WTC11 (cell line): ENCODE measurements at regions not wholly inside any gene's neighbourhood (a gene's known extent, or its start where the extent isn't known, plus 50 kb on each side); places are given as distances from the start of the nearest gene placed in this dataset.
"Not testable (repeated sequence)": the region's sequence is repeated elsewhere in the genome, so short reads cannot be mapped to it uniquely, and the experiment has no call there.

Experiments
- ATAC-seq: fragments of 200-7000 bp; cut with Tn5 transposase; 2 replicates; pipeline ENCODE4 v1.10.0; 2021; ENCODE audit warnings: mild to moderate bottlenecking, moderate library complexity
- CTCF ChIA-PET: fragments of 300-600 bp; sonication (Branson Sonifier 250); formaldehyde crosslinking; loops from one replicate; lab custom pipeline; 2021; ENCODE audit warnings: antibody characterized with exemption; lab: Charles Lee
- POLR2A ChIA-PET: fragments of 350-600 bp; sonication (Branson Sonifier 250); formaldehyde crosslinking; loops from one replicate; lab custom pipeline; 2021; ENCODE audit warnings: antibody characterized with exemption; lab: Charles Lee
- DNase-seq: peaks from one replicate; pipeline ENCODE4 v3.0.0; 2021; ENCODE audit warnings: low spot score
- H3K27ac Mint-ChIP-seq: 2 replicates; pipeline ENCODE4 v1.8.0; 2021; ENCODE audit warnings: mixed read lengths
- H3K27me3 Mint-ChIP-seq: 2 replicates; pipeline ENCODE4 v1.8.0; 2021; ENCODE audit warnings: low read depth, mild to moderate bottlenecking, moderate library complexity, mixed read lengths
- H3K36me3 Mint-ChIP-seq: 2 replicates; pipeline ENCODE4 v1.8.0; 2021; ENCODE audit warnings: mixed read lengths
- H3K4me1 Mint-ChIP-seq: 2 replicates; pipeline ENCODE4 v1.8.0; 2022; ENCODE audit warnings: mixed read lengths
- H3K4me3 Mint-ChIP-seq: 2 replicates; pipeline ENCODE4 v1.8.0; 2021; ENCODE audit warnings: mild to moderate bottlenecking, moderate library complexity, mixed read lengths
- H3K9me3 Mint-ChIP-seq: 2 replicates; pipeline ENCODE4 v1.8.0; 2021; ENCODE audit warnings: mixed read lengths
- CBFB ChIP-seq: sonication (generic); formaldehyde crosslinking; IDR thresholded peaks from 2 replicates; pipeline ENCODE4 v1.8.1; 2022; ENCODE audit warnings: mild to moderate bottlenecking, low read depth, missing genetic modification reagents
- CREB1 ChIP-seq: sonication (generic); formaldehyde crosslinking; IDR thresholded peaks from 2 replicates; pipeline ENCODE4 v1.8.0; 2023; ENCODE audit warnings: mild to moderate bottlenecking, missing genetic modification reagents
- ESRRA ChIP-seq: sonication (generic); formaldehyde crosslinking; IDR thresholded peaks from 2 replicates; pipeline ENCODE4 v1.8.1; 2022; ENCODE audit warnings: mild to moderate bottlenecking, missing genetic modification reagents, borderline replicate concordance
- JAZF1 ChIP-seq: fragments of 250-450 bp; sonication (Bioruptor Pico); IDR thresholded peaks from 2 replicates; pipeline ENCODE4 v1.9.0; 2021; ENCODE audit warnings: moderate library complexity, mild to moderate bottlenecking, inconsistent platforms
- JUN ChIP-seq: sonication (generic); formaldehyde crosslinking; IDR thresholded peaks from 2 replicates; pipeline ENCODE4 v1.8.0; 2023; ENCODE audit warnings: mild to moderate bottlenecking, missing genetic modification reagents
- KAT7 ChIP-seq: sonication (generic); formaldehyde crosslinking; IDR thresholded peaks from 2 replicates; pipeline ENCODE4 v1.8.1; 2023; ENCODE audit warnings: missing genetic modification reagents, mild to moderate bottlenecking, borderline replicate concordance
- MXD4 ChIP-seq: fragments of 250-450 bp; sonication (Bioruptor Pico); IDR thresholded peaks from 2 replicates; pipeline ENCODE4 v1.8.0; 2021; ENCODE audit warnings: mild to moderate bottlenecking, moderate library complexity, borderline replicate concordance
- MYBL2 ChIP-seq: sonication (generic); formaldehyde crosslinking; IDR thresholded peaks from 2 replicates; pipeline ENCODE4 v1.8.1; 2023; ENCODE audit warnings: mild to moderate bottlenecking, moderate library complexity, missing genetic modification reagents
- ZBTB21 ChIP-seq: sonication (generic); formaldehyde crosslinking; IDR thresholded peaks from 2 replicates; pipeline ENCODE4 v1.8.1; 2023; ENCODE audit warnings: mild to moderate bottlenecking, missing genetic modification reagents, borderline replicate concordance
- ZNF121 ChIP-seq: sonication (generic); formaldehyde crosslinking; IDR thresholded peaks from 2 replicates; pipeline ENCODE4 v1.8.0; 2023; ENCODE audit warnings: missing genetic modification reagents
- ZNF219 ChIP-seq: sonication (generic); formaldehyde crosslinking; IDR thresholded peaks from 2 replicates; pipeline ENCODE4 v1.8.0; 2023; ENCODE audit warnings: missing genetic modification reagents, mild to moderate bottlenecking, borderline replicate concordance
- ZNF263 ChIP-seq: sonication (generic); formaldehyde crosslinking; IDR thresholded peaks from 2 replicates; pipeline ENCODE4 v1.8.1; 2022; ENCODE audit warnings: low read depth, mild to moderate bottlenecking, moderate library complexity, missing genetic modification reagents
- TF ChIP-seq, protein P1 (sequence below): sonication (generic); formaldehyde crosslinking; IDR thresholded peaks from 2 replicates; pipeline ENCODE4 v1.8.1; 2023; ENCODE audit warnings: mild to moderate bottlenecking, moderate library complexity, missing genetic modification reagents
- TF ChIP-seq, protein P2 (sequence below): sonication (generic); formaldehyde crosslinking; IDR thresholded peaks from 2 replicates; pipeline ENCODE4 v1.8.1; 2022; ENCODE audit warnings: low read depth, mild to moderate bottlenecking, moderate library complexity, missing genetic modification reagents, borderline replicate concordance
- TF ChIP-seq, protein P3 (sequence below): fragments of 250-450 bp; sonication (Bioruptor Pico); IDR thresholded peaks from 2 replicates; pipeline ENCODE4 v1.9.0; 2021; ENCODE audit warnings: mild to moderate bottlenecking
- TF ChIP-seq, protein P4 (sequence below): sonication (generic); formaldehyde crosslinking; IDR thresholded peaks from 2 replicates; pipeline ENCODE4 v1.8.1; 2023; ENCODE audit warnings: mild to moderate bottlenecking, missing genetic modification reagents, moderate library complexity
- TF ChIP-seq, protein P5 (sequence below): sonication (generic); formaldehyde crosslinking; IDR thresholded peaks from 2 replicates; pipeline ENCODE4 v1.8.0; 2022; ENCODE audit warnings: mild to moderate bottlenecking, missing genetic modification reagents

DNA sequence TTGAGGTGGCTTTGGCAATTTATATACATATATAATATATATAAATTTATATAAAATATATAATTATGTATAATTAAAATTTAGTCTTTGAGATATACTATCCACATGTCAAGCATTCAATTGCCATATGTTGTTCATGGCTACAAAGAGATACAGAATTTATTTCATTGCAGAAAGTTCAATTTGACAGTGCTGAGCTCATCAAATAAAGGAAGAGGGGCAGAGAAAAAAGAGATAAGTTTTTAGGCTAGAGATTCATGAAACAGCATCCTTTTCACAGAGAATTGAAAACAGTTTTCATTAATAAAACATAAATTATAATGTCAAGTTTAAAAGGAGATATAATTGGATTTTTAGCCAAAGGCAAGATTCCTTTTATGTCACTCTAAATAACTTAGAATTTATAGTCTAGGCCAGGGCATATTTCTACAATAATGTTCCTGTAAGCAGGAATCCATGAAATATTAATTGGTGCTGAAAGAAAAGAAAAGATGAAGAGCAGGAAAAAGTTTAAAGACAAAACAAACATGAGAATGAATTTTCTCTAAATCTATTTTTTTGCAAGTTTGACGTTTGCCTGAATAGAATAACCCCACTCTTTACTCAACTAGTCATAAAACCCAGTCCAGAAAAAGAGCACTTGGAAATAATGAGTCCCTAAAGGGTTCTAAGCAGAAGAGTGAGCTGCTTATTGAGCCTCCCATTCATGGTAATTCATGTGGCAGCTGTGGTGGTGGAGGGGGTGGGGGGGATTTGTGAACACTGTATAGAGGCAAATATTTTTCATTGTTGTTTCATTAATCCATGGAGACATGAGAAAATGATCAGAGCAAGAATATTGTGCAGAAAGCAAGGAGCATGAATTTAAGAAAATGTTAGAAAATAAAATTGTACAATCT, 1279.5 kb downstream of the CDH12 start:
- Mint-ChIP-seq H3K4me1 (no peaks in the 10 kb centered on the region), H3K4me3 (no peak overlapping the region), H3K9me3 (peaks cover 4% of the 10 kb centered on the region; the same call in 1 of the 2 replicates)
- POLR2A ChIA-PET = no interaction called here
- no peak for TF ChIP-seq CREB1 (CRISPR knock-in tag)
- TF ChIP-seq ESRRA (CRISPR knock-in tag) = no peak
- TF ChIP-seq, protein P1, sequence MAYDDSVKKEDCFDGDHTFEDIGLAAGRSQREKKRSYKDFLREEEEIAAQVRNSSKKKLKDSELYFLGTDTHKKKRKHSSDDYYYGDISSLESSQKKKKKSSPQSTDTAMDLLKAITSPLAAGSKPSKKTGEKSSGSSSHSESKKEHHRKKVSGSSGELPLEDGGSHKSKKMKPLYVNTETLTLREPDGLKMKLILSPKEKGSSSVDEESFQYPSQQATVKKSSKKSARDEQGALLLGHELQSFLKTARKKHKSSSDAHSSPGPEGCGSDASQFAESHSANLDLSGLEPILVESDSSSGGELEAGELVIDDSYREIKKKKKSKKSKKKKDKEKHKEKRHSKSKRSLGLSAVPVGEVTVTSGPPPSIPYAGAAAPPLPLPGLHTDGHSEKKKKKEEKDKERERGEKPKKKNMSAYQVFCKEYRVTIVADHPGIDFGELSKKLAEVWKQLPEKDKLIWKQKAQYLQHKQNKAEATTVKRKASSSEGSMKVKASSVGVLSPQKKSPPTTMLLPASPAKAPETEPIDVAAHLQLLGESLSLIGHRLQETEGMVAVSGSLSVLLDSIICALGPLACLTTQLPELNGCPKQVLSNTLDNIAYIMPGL = no peak
- TF ChIP-seq, protein P2, sequence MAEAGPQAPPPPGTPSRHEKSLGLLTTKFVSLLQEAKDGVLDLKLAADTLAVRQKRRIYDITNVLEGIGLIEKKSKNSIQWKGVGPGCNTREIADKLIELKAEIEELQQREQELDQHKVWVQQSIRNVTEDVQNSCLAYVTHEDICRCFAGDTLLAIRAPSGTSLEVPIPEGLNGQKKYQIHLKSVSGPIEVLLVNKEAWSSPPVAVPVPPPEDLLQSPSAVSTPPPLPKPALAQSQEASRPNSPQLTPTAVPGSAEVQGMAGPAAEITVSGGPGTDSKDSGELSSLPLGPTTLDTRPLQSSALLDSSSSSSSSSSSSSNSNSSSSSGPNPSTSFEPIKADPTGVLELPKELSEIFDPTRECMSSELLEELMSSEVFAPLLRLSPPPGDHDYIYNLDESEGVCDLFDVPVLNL = no peak
- TF ChIP-seq JAZF1 (CRISPR knock-in tag) = no peak
- TF ChIP-seq, protein P3, sequence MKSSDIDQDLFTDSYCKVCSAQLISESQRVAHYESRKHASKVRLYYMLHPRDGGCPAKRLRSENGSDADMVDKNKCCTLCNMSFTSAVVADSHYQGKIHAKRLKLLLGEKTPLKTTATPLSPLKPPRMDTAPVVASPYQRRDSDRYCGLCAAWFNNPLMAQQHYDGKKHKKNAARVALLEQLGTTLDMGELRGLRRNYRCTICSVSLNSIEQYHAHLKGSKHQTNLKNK = no peak
- no peak for TF ChIP-seq ZNF263 (CRISPR knock-in tag)
- TF ChIP-seq, protein P4, sequence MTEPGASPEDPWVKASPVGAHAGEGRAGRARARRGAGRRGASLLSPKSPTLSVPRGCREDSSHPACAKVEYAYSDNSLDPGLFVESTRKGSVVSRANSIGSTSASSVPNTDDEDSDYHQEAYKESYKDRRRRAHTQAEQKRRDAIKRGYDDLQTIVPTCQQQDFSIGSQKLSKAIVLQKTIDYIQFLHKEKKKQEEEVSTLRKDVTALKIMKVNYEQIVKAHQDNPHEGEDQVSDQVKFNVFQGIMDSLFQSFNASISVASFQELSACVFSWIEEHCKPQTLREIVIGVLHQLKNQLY (CRISPR knock-in tag) = no peak
- no peak for TF ChIP-seq ZBTB21 (CRISPR knock-in tag)
- TF ChIP-seq, protein P5, sequence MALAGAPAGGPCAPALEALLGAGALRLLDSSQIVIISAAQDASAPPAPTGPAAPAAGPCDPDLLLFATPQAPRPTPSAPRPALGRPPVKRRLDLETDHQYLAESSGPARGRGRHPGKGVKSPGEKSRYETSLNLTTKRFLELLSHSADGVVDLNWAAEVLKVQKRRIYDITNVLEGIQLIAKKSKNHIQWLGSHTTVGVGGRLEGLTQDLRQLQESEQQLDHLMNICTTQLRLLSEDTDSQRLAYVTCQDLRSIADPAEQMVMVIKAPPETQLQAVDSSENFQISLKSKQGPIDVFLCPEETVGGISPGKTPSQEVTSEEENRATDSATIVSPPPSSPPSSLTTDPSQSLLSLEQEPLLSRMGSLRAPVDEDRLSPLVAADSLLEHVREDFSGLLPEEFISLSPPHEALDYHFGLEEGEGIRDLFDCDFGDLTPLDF (CRISPR knock-in tag) = no peak
- no peak for TF ChIP-seq ZNF219 (CRISPR knock-in tag)
- TF ChIP-seq ZNF121 (CRISPR knock-in tag) = no peak
- TF ChIP-seq KAT7 (CRISPR knock-in tag) = no peak
- no peak for TF ChIP-seq CBFB (CRISPR knock-in tag)
- no peak for TF ChIP-seq JUN
- TF ChIP-seq MXD4 (CRISPR knock-in tag) = no peak
- TF ChIP-seq MYBL2 = no peak
- TF ChIP-seq, all 79 proteins: peak for 0
- Mint-ChIP-seq H3K27me3 (no peaks in the 10 kb centered on the region), H3K36me3 (no peaks in the 10 kb centered on the region), H3K27ac (no peak overlapping the region)
- no peak for DNase-seq
- CTCF ChIA-PET = no interaction called here
- ATAC-seq = no peak

DNA sequence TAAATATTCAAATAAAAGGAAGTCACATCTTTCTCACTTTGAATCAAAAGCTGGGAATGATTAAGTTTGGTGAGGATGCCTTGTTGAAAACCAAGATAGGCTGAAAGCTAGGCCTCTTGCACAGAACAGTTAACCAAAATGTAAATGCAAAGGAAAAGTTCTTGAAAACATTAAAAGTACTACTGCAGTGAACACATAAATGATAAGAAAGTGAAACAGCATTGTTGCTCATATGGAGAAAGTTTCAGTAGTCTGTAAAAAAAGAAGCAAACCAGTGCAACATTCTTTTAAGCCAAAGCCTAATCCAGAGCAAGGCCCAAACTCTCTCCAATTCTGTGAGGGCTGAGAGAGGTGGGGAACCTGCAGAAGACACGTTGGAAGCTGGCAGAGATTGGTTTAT, 1281.9 kb downstream of the CDH12 start:
- H3K4me3 Mint-ChIP-seq, H3K9me3 Mint-ChIP-seq: not testable (repeated sequence)

DNA sequence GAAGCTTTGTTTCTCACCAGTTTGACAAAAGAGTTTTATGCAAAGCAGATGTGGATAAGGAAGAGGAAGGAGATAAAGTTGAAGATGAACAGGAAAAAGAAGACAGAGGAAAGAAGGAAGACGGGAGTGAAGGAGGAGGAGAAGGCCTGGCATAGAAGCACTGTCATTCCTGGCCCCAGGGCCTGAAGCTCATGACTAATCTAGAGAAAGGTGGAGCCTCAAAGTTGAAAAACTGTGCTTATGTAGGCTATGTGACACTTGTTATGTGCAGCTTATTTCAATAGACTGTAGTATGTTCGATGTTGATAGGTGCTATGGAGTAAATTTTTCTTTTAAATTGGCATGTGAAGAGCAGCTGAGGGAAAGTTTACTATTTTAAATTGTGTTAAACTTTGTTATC, 1294.0 kb downstream of the CDH12 start:
- ATAC-seq, POLR2A ChIA-PET, H3K9me3 Mint-ChIP-seq, DNase-seq, H3K36me3 Mint-ChIP-seq, H3K27ac Mint-ChIP-seq, CTCF ChIA-PET, H3K27me3 Mint-ChIP-seq, H3K4me3 Mint-ChIP-seq, H3K4me1 Mint-ChIP-seq: not testable (repeated sequence)

More for the DNA sequence above, 1281.9 kb downstream of the CDH12 start:
- POLR2A ChIA-PET, DNase-seq, ATAC-seq, H3K27ac Mint-ChIP-seq, H3K27me3 Mint-ChIP-seq, H3K36me3 Mint-ChIP-seq, CTCF ChIA-PET, H3K4me1 Mint-ChIP-seq: not testable (repeated sequence)

DNA sequence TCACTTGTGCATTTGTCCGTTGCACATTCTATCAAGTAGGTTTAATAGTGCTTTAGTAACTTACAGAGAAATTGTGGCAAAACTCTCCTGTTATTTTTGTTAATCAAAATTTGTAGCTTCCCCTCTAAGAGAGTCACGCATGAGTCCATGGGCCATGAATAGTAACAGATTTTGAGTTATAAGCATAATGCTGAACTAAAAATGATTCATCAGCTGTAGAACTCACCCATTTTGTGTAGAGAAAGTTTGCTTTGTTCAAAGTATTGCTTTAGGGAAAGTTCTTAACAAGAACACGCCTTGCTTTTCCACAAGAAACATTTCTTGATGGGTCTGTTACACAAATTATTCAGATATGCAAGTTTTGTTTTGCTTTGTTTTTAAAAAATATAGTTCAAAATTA, 1300.9 kb downstream of the CDH12 start:
- CTCF ChIA-PET, H3K36me3 Mint-ChIP-seq, H3K4me3 Mint-ChIP-seq, H3K9me3 Mint-ChIP-seq, DNase-seq, ATAC-seq, H3K4me1 Mint-ChIP-seq, H3K27ac Mint-ChIP-seq, H3K27me3 Mint-ChIP-seq, POLR2A ChIA-PET: not testable (repeated sequence)

DNA sequence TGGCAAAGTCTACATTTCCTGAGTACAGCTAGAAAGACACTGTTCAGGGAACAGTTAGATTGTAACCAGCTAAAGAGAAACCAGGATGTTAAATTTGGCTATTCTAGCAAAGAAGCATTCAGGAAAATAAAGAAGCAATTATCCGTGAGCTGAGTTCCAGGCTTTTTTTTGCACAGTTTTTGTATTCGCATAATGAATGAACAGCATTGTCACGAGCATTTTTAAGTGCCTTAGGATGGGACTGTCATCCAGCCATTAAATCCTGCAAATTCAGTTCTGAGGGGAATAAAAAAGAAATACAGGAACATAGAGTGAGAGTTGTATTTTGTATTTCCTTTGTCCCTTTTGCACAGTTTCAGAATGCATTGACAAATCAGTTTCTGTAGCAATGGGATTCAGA, 1302.2 kb downstream of the CDH12 start:
- CTCF ChIA-PET, H3K9me3 Mint-ChIP-seq, H3K36me3 Mint-ChIP-seq, H3K4me3 Mint-ChIP-seq, H3K27ac Mint-ChIP-seq, POLR2A ChIA-PET, H3K27me3 Mint-ChIP-seq, ATAC-seq, DNase-seq, H3K4me1 Mint-ChIP-seq: not testable (repeated sequence)

DNA sequence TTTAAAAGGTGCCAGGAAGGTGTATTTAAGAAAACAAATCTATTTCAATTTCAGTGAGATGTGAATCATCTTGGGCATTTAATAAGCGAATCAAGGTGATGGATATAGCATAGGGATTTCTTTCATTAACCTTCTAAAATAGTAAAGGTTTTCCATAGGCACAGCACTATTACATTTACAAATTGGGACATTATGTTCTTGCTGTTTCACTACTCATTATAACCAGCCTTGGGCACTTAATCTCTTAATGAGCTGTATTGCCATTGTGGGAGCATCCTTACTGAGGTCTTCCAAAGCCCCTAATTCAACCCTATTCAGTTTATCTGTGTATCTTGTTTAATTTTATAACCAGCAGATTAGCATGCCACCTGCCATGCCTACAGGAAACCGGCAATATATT, 1305.5 kb downstream of the CDH12 start:
- H3K9me3 Mint-ChIP-seq, H3K36me3 Mint-ChIP-seq, POLR2A ChIA-PET, H3K27ac Mint-ChIP-seq, DNase-seq, H3K4me3 Mint-ChIP-seq, H3K4me1 Mint-ChIP-seq, CTCF ChIA-PET, H3K27me3 Mint-ChIP-seq, ATAC-seq: not testable (repeated sequence)
